ENCODE measurements at regions not wholly inside any gene's neighbourhood (a gene's known extent, or its start where the extent isn't known, plus 50 kb on each side); places are given as distances from the start of the nearest gene placed in this dataset.

DNA sequence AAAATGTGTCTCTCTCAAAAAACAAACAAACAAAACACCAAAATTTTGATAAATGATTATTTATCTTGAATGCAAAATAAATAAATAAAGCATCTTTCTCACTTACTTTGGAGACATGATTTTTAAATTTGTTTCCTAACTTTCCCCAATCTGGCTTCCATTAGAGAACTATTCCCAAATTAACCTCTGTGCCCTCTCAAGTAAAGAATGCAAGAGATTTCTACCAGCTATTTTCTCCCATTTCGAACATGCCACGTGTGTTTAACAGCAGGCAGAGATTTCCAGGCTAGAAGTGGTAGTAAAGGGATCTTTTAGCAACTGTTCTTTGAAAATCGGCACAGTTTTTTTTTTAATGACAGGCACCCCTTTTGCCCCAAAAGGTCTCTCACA lies 269.1 kb downstream of the SHQ1 start:
- no peaks in the 10 kb centered on the region for H3K79me2 ChIP-seq (ENCODE audit: control insufficient read depth, insufficient read depth, low read length)
- BruUV-seq (replicated peaks), result no TSS peak
- intact Hi-C loops (cut with micrococcal nuclease) (no loop called here), dilution Hi-C loops (cut with MboI; ENCODE audit: extremely low pct_ligation_motif_present, low sequenced_read_pairs) (no loop called here)
- FAIRE-seq (no peak), DNase-seq (ENCODE audit: low read depth, low spot score) (no peak)
- H2AFZ ChIP-seq (ENCODE audit: low read depth, low read length), result no peak overlapping the region
- ChIA-PET POLR2A (no interaction called here), CTCF (interaction anchor here (2.2 kb wide), 1 partner anchor 10 kb away, joined by 6 read pairs; no protein-coding TSS in a partner anchor)
- no peak overlapping the region for H3K9ac ChIP-seq (replicated peaks; ENCODE audit: extremely low read depth, insufficient read depth, low read length)
- no peak overlapping the region for H3K4me3 ChIP-seq (replicated peaks in 1 of 3; ENCODE audit: insufficient read depth in 1 of 3, low read depth in 1 of 3, low read length in 3 of 3)
- H3K4me2 ChIP-seq (ENCODE audit: insufficient read depth, low read length), result no peak overlapping the region
- no peaks in the 10 kb centered on the region for H4K20me1 ChIP-seq (replicated peaks; ENCODE audit: control insufficient read depth, extremely low read depth, insufficient read depth, low read length)
- no peaks in the 10 kb centered on the region for H3K36me3 ChIP-seq (ENCODE audit: control insufficient read depth in 2 of 2, extremely low read depth in 1 of 2, insufficient read depth in 2 of 2, low read length in 2 of 2)
- TF ChIP-seq, protein P1, sequence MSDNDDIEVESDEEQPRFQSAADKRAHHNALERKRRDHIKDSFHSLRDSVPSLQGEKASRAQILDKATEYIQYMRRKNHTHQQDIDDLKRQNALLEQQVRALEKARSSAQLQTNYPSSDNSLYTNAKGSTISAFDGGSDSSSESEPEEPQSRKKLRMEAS (IDR thresholded peaks at IDR 0.05; ENCODE audit: insufficient read depth, insufficient read length), result no peak
- TF ChIP-seq CTCF (IDR thresholded peaks at IDR 0.05; ENCODE audit: extremely low read depth in 1 of 2, insufficient read depth in 1 of 2, low read depth in 1 of 2, low read length in 2 of 2) (no peak), POLR2A (IDR thresholded peaks at IDR 0.05; ENCODE audit: low read depth, low read length) (no peak), MYC (IDR thresholded peaks at IDR 0.05; ENCODE audit: low read depth, low read length) (no peak), EZH2 (IDR thresholded peaks at IDR 0.05; ENCODE audit: borderline replicate concordance, low read depth, low read length, severe bottlenecking) (no peak), JUN (IDR thresholded peaks at IDR 0.05; ENCODE audit: borderline replicate concordance, insufficient read depth, insufficient read length, low read depth) (no peak), POLR2AphosphoS5 (IDR thresholded peaks at IDR 0.05; ENCODE audit: insufficient read depth, low read depth, low read length) (no peak), FOS (IDR thresholded peaks at IDR 0.05; ENCODE audit: borderline replicate concordance, insufficient read depth, low read length) (no peak), GATA2 (IDR thresholded peaks at IDR 0.05; ENCODE audit: insufficient read depth, insufficient read length, low read depth, low read length) (no peak)
- H3K27ac ChIP-seq (ENCODE audit: insufficient read depth, low read depth, low read length), result no peak overlapping the region
- no peaks in the 10 kb centered on the region for H3K9me1 ChIP-seq (replicated peaks; ENCODE audit: control insufficient read depth, extremely low read depth, insufficient read depth, low read length)
- H3K9me3 ChIP-seq (replicated peaks; ENCODE audit: control insufficient read depth, insufficient read depth, low read length), result no peaks in the 10 kb centered on the region
- peaks cover 0 to 2% of the 10 kb centered on the region in 2 experiments for H3K27me3 ChIP-seq (ENCODE audit: control insufficient read depth in 2 of 2, insufficient read depth in 2 of 2, low read length in 2 of 2)
- no peaks in the 10 kb centered on the region for H3K4me1 ChIP-seq (ENCODE audit: control insufficient read depth, extremely low read depth, insufficient read depth, low read length)

Measured in endothelial cell of umbilical vein (primary cell).